Prostate gland (tissue), 2 donors: ENCODE measurements at regions not wholly inside any gene's neighbourhood (a gene's known extent, or its start where the extent isn't known, plus 50 kb on each side); places are given as distances from the start of the nearest gene placed in this dataset.

Experiments
- POLR2A ChIP-seq: fragments of 450-650 bp; IDR thresholded peaks from one replicate; pipeline ENCODE4 v1.6.1; 2016; ENCODE audit warnings: antibody characterized with exemption, mild to moderate bottlenecking
- POLR2AphosphoS5 ChIP-seq: sonication (generic); formaldehyde crosslinking; IDR thresholded peaks from one replicate; pipeline ENCODE4 v1.6.1; 2017; ENCODE audit warnings: antibody characterized with exemption
- TF ChIP-seq, protein P1 (sequence below), 4 experiments: fragments of 200-600 bp in 2 of 4; fragments of 450-650 bp in 2 of 4; sonication (generic) in 2 of 4; IDR thresholded peaks; 1 replicate in 3 of 4; 2 replicates in 1 of 4; pipeline ENCODE4 v1.5.1; 2016 to 2019; ENCODE audit warnings: antibody characterized with exemption in 4 of 4, mild to moderate bottlenecking in 2 of 4, moderate library complexity in 2 of 4

- TF ChIP-seq, protein P1, sequence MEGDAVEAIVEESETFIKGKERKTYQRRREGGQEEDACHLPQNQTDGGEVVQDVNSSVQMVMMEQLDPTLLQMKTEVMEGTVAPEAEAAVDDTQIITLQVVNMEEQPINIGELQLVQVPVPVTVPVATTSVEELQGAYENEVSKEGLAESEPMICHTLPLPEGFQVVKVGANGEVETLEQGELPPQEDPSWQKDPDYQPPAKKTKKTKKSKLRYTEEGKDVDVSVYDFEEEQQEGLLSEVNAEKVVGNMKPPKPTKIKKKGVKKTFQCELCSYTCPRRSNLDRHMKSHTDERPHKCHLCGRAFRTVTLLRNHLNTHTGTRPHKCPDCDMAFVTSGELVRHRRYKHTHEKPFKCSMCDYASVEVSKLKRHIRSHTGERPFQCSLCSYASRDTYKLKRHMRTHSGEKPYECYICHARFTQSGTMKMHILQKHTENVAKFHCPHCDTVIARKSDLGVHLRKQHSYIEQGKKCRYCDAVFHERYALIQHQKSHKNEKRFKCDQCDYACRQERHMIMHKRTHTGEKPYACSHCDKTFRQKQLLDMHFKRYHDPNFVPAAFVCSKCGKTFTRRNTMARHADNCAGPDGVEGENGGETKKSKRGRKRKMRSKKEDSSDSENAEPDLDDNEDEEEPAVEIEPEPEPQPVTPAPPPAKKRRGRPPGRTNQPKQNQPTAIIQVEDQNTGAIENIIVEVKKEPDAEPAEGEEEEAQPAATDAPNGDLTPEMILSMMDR (IDR thresholded peaks at IDR 0.05) = no peak
- TF ChIP-seq POLR2A (no peak), POLR2AphosphoS5 (no peak)
Observed at GRCh38 chr5:91311168-91311696, 71.9 kb downstream of the ARRDC3 start.
